ENCODE measurements at regions not wholly inside any gene's neighbourhood (a gene's known extent, or its start where the extent isn't known, plus 50 kb on each side); places are given as distances from the start of the nearest gene placed in this dataset.

- H3K79me2 ChIP-seq (ENCODE audit: insufficient read depth, low read depth) = no peaks in the 10 kb centered on the region
- no peak overlapping the region for H3K27ac ChIP-seq
- no peak overlapping the region for H3K4me2 ChIP-seq
- H3K9ac ChIP-seq = no peak overlapping the region
- no peaks in the 10 kb centered on the region for H4K20me1 ChIP-seq (ENCODE audit: insufficient read depth)
- H3K4me3 ChIP-seq (IDR thresholded peaks at IDR 0.05; ENCODE audit: insufficient read depth, low read depth, low read length) = no peak overlapping the region
- H2AFZ ChIP-seq (ENCODE audit: low read depth) = no peak overlapping the region
- H3K36me3 ChIP-seq (ENCODE audit: insufficient read depth) = no peaks in the 10 kb centered on the region
- H3K27me3 ChIP-seq (ENCODE audit: insufficient read depth, low read depth) = no peaks in the 10 kb centered on the region
- H3K4me1 ChIP-seq (ENCODE audit: low read depth, poor library complexity, severe bottlenecking) = peaks cover 19% of the 10 kb centered on the region
- no peak for TF ChIP-seq CTCF (conservative IDR thresholded peaks at IDR 0.05; ENCODE audit: low read depth, low read length)
These were observed 249.7 kb upstream of the AFDN start for GRCh38 chr6:167576828-167577503.

- H4K20me1 ChIP-seq (ENCODE audit: insufficient read depth) = no peaks in the 10 kb centered on the region
- H3K36me3 ChIP-seq (ENCODE audit: insufficient read depth) = no peaks in the 10 kb centered on the region
- H2AFZ ChIP-seq (ENCODE audit: low read depth) = no peak overlapping the region
- no peak for TF ChIP-seq CTCF (conservative IDR thresholded peaks at IDR 0.05; ENCODE audit: low read depth, low read length)
- H3K4me1 ChIP-seq (ENCODE audit: low read depth, poor library complexity, severe bottlenecking) = peaks cover 13% of the 10 kb centered on the region
- no peaks in the 10 kb centered on the region for H3K27me3 ChIP-seq (ENCODE audit: insufficient read depth, low read depth)
- H3K79me2 ChIP-seq (ENCODE audit: insufficient read depth, low read depth) = no peaks in the 10 kb centered on the region
- no peak overlapping the region for H3K9ac ChIP-seq
- no peak overlapping the region for H3K27ac ChIP-seq
- no peak overlapping the region for H3K4me2 ChIP-seq
- no peak overlapping the region for H3K4me3 ChIP-seq (IDR thresholded peaks at IDR 0.05; ENCODE audit: insufficient read depth, low read depth, low read length)
These were observed 248.8 kb upstream of the AFDN start for GRCh38 chr6:167577891-167578361.

GRCh38 chr6:167578371-167578901, 248.3 kb upstream of the AFDN start:
- Histone ChIP-seq H3K4me2 (no peak overlapping the region), H4K20me1 (ENCODE audit: insufficient read depth) (no peaks in the 10 kb centered on the region), H3K4me1 (ENCODE audit: low read depth, poor library complexity, severe bottlenecking) (peaks cover 9% of the 10 kb centered on the region), H3K36me3 (ENCODE audit: insufficient read depth) (no peaks in the 10 kb centered on the region), H3K4me3 (IDR thresholded peaks at IDR 0.05; ENCODE audit: insufficient read depth, low read depth, low read length) (no peak overlapping the region), H3K79me2 (ENCODE audit: insufficient read depth, low read depth) (no peaks in the 10 kb centered on the region), H3K27me3 (ENCODE audit: insufficient read depth, low read depth) (no peaks in the 10 kb centered on the region), H2AFZ (ENCODE audit: low read depth) (no peak overlapping the region), H3K9ac (no peak overlapping the region), H3K27ac (no peak overlapping the region)
- TF ChIP-seq CTCF (conservative IDR thresholded peaks at IDR 0.05; ENCODE audit: low read depth, low read length) = no peak

GRCh38 chr6:167579806-167580618, 246.7 kb upstream of the AFDN start:
- TF ChIP-seq CTCF (conservative IDR thresholded peaks at IDR 0.05; ENCODE audit: low read depth, low read length) = no peak
- Histone ChIP-seq H3K4me2 (no peak overlapping the region), H3K79me2 (ENCODE audit: insufficient read depth, low read depth) (no peaks in the 10 kb centered on the region), H3K4me1 (ENCODE audit: low read depth, poor library complexity, severe bottlenecking) (no peaks in the 10 kb centered on the region), H2AFZ (ENCODE audit: low read depth) (no peak overlapping the region), H3K9ac (no peak overlapping the region), H3K27ac (no peak overlapping the region), H3K4me3 (IDR thresholded peaks at IDR 0.05; ENCODE audit: insufficient read depth, low read depth, low read length) (no peak overlapping the region), H4K20me1 (ENCODE audit: insufficient read depth) (no peaks in the 10 kb centered on the region), H3K27me3 (ENCODE audit: insufficient read depth, low read depth) (no peaks in the 10 kb centered on the region), H3K36me3 (ENCODE audit: insufficient read depth) (no peaks in the 10 kb centered on the region)

Data from KMS-11 (cell line).